ENCODE measurements at regions not wholly inside any gene's neighbourhood (a gene's known extent, or its start where the extent isn't known, plus 50 kb on each side); places are given as distances from the start of the nearest gene placed in this dataset.
A peak's percentile ranks its signal among the peaks of the same experiment; 100 is the strongest.

DNA sequence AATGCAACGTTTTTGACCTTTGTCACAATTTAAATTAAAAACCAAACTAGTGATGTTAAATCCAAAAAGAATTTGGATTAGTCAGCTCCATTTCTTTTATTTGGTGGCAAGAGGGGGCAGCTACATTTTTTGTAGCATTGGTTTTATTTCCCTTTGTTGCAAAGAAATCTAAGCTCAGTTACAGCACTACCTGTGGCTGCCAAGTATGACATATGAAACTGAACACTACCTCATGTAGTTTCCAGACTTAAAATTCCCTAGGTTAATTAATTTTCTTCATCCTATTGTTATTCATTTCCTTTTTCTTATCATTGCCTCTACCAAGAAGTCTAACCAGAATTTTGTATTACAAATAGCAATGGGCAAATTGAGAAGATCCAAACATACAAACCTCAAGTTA is 393.5 kb downstream of the BRINP1 start:
- peak; percentile 9 for DNase-seq

- DNase-seq, result no peak
These were observed 393.1 kb downstream of the BRINP1 start for GRCh38 chr9:118976160-118976559.

DNA sequence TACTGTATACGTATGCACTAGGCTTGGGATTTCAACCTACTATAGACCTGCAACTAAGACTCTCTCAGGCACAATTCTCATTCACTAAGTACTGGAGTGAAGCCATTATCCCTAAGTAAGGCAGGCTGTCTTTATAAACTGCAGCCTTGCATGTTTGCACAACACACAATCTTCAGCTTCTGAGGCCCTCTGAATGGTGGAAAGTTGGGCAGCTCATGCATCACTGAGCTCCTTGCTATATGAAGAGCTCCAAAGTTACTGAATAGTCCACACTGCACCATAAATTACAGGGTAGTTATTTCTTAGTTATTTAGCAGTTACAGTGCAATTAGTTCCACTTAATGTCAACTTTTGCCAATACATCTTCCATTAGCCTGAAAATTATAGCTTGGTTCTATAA is 384.6 kb downstream of the BRINP1 start:
- DNase-seq, result no peak

- DNase-seq, result peak; percentile 8
These were observed 383.4 kb downstream of the BRINP1 start for GRCh38 chr9:118985851-118986250.

DNA sequence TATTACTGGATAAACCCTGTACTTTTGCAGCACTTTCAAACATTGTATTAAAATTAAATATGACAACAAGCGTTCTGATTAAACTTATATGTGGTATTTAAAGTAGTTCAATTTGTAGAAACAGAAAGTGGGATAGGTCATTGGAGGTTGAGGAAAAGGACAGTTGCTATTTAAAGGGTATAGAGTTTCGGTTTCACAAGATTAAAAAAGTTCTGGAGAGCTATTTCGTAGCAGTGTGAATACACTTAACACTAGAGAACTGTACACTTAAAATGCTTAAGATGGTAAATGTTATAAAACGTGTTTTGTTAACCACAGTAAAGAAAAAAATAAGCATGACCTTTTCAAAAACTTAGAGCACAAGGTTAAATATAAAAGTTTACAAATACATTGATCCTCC is 382.1 kb downstream of the BRINP1 start:
- no peak for DNase-seq

GRCh38 chr9:118990949-118991348 is 378.3 kb downstream of the BRINP1 start:
- DNase-seq, result no peak

GRCh38 chr9:118991366-118992285 is 377.6 kb downstream of the BRINP1 start:
- DNase-seq, result no peak

DNA sequence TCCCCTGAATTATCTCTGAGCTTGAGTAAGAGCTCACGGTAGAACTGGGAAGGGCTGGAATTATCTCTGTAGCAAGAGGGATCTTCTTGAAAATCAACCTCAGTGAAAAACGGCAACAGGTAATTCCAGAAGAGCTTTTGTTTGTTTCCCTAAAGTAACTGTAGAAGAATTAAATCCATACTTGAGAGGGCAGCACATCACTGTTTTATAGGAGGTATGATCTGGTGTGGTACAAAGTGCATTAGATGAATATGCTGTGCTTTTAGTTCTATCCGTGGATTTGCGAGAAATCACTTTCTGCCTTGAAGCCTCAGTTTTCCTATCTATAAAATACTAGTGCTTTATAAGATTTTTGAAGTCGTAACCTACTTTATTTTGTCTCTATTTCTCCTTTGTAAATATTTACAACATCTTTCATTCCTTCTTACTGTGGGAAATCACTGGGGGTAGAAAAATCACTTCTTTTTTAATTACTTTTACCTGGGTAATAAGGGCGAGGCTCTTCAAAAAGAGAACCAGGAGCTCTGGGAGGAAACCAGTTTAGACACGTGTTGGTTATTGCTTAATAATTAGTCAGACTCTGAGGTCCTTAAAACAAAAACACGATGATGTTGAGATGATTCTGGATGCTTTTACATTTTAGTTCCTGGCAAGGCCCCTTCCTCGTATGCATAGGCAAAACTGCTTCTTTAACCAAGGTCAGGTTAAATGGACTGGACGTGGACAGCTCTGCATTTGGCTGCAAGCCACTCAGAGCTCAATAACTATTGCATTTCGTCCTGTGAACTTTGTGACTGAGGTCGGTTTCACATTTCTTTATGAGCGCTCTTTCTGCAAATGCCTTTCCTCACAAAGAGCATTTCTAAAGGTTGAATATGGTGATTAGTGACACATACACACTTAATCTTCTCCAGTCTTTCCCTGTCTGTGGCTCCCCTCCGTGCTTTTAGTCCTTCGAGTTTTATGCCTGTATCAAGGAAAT is 376.1 kb downstream of the BRINP1 start:
- no peak for DNase-seq

DNA sequence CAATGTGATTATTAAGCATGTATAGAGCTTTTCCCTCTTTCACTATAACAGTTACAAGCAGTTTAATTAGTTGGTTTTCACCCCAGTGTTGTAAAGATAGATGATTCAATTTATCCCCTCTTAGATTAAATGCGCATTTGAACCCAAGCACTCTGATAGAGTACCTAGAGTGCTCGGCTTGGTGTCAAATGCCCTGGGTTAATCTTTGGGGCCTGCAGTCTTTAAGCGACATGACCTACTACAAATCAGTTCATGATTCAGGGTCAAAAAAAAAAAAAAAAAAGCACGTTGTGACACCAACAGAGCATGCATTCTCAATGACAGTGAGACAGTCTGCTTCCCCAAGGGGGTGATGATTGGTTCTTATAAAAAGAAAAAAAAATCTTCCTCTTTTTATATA is 375.3 kb downstream of the BRINP1 start:
- DNase-seq, result no peak

GRCh38 chr9:119002491-119002890 is 366.7 kb downstream of the BRINP1 start:
- DNase-seq, result peak; percentile 49

- DNase-seq, result peak; percentile 77
These were observed 366.0 kb downstream of the BRINP1 start for GRCh38 chr9:119003201-119003611.

DNA sequence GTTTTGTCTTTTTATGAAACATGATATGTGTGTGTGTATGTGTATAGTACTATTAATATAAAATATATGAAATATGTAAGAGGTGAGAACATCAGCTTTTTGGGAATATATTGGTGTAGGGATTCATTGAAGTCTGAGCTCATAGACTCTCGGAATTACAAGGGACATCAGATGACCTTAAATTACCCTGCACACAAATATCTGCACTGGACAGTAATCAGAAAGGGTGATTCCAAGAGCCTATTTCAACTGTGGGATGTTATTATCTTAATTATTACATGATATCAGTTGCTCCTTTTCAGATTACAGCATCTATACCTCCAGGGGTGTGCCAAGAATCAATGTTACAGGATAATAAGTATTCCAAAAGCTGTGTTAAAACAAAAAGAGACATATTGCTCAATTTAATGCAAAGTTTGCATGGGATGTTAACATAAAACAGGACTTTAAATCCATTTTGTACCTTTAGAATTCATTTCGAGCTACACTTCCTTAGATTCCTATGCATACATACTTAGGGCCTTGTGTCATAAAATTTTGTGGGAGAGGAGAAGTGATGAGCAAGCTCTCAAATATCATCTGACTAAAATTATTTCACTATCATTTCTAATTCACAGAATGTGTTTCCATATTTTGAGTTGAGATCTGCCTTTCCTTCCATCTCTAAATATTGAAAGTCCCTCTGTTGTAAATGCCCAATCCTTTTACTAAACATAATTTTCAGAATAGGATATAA is 365.2 kb downstream of the BRINP1 start:
- no peak for DNase-seq

DNA sequence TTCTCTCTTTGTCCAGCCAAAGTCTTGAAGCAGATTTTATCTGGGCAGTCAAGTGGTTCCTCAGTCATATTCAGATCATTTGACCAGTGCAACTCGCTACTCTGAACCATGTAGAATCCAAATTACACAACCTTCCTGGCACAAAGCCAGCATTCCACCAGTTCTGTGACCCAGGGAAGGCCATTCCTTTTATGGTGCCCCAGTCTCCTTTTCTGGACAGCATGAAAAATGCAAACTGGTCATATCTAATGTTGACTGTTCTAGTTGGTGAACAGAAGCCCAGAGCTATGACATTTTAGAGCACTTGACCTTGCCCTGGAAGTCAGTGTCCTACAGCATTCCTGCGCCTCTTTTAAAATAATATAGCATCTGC is 364.6 kb downstream of the BRINP1 start:
- no peak for DNase-seq

DNA sequence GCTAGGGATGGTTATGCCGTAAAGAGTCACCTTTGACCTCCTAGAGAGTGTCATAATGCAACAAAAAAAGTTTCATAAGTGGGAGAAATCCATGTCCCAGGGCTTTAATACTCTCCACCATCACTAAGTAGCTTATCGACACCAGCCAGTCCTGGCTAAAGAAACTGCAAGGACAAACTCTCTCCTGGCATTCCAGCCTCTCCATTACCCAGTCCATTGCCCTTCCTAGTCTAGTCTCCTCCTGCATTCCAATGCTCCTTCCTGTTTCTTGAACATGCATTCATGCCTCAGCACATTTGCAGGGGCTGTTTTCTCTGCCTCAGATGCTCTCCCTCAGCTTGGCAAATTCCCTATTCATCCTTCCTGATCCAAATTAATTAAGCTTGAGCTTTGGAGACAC is 364.1 kb downstream of the BRINP1 start:
- no peak for DNase-seq

GRCh38 chr9:119009249-119009648 is 360.0 kb downstream of the BRINP1 start:
- DNase-seq, result peak; percentile 80

DNA sequence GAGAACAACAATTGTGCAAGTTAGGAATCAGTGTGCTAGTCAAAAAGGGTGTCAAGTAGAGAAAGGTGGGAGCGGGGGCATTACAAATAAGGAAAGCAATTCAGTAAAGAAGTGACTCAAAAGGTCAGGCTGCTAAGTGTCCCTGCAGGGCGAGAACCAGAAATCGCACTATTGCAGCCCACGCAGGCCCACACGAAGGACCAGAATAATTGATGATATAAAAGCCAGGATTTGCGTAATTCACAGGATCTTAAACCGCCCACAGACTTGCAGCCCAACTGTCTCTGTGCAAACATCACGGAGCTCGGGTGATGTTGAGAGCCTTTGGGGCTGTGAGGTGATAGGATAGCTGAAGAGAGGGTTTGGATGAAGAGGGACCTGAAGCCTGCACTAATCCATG is 349.0 kb downstream of the BRINP1 start:
- DNase-seq, result no peak

DNA sequence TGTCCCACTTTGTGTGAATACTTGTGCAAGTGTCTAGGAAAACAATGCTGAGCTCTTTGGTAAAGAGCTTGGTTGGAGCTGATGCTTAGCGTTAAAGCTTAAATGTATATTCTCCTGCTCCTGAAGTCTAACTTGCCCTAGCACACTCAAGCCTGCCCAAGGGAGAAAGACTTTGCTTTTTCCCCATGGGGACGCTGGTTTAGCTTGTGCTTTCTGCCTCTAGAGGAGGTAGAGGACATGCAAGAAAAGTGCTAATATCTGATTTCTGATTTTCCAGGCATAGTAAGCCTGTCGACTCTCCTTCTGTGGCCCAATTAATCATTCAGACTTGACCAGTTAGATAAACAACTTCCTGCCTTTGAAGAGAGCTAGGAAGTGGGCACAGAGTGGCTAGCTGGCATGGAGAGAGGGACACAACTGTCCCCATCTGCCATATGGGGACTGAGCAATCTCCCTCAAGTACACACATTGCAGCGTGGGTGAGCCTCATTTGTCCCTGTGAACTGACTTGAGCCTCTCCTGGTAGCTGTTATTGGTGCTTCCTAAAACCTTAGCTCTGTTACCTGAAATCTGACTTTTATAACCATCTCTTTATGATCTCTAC is 348.4 kb downstream of the BRINP1 start:
- no peak for DNase-seq

- peak; percentile 92 for DNase-seq
These were observed 343.1 kb downstream of the BRINP1 start for GRCh38 chr9:119026120-119026519.

DNA sequence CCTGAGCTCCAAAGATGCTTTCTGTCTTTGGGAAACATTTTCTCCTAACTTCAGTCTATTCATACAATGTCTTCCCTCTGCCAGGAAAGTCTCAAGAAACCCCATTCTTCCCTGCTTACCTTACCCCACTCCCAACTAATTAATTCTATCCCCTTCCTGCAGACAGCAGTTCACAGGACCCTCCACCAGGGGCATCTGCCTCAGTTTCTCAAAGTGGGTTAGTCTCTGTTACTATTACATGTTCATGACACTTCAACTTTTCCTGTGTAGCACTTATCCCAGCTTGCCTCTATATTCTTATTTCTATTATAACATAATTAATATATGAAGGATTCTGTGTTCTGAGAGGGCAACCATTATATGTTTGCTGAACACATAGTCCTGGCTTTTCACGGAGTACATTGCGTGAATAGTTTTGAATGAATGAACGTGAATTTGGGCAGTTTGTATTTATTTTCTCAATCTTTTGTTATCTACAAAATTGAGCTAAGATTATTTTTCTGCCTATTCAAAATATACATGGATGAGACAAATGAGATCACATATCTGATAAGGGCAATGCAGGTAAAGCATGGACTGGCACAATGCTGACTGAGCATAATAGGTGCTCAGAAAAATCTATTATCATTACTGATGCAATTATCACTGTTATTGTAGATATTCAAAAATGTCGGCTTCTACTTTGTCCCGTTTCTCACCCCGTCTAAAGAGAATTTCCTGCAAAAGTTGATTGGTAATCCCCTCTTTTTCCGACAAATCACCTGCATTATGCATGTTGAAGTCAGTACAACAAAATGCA is 341.1 kb downstream of the BRINP1 start:
- DNase-seq, result no peak

DNA sequence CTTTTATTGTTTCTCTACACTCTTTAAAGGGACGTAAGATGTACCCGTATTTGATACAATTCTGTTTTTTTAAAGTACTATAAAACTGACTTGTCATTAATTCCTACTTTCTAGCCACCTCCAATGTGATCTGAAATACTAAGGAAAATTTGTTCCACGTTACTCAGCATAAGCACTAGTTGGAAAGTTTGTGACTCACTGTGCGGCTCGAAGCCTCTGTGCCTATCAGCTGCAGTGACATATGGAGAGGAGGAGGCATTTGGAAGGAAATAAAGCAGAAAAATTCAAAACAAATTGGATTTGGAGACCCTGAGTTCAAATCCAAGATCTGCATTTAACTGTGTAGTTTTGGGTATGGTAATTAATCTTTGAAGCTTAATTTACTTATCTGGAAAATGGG is 339.3 kb downstream of the BRINP1 start:
- no peak for DNase-seq

DNA sequence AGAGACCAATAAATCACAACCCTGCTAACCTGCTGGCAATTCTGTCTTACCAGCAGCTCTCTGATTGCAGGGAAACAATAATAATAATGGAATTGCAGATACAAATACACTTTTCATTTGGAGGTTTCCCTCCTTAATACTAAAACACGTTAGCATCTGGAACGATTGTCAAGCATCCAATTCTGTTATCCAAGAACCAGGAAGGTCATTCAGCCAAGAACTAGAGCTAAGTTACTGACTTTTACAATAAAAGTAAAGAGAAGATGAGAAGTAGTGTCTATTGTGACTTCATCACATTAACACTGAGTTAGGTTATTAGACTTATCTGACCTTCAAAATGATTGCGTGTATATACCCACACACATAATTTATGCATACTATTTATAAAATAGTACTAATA is 335.6 kb downstream of the BRINP1 start:
- DNase-seq, result no peak

GRCh38 chr9:119036969-119037368 is 332.3 kb downstream of the BRINP1 start:
- no peak for DNase-seq
